Heart right ventricle (tissue), 16 donors: ENCODE measurements at regions not wholly inside any gene's neighbourhood (a gene's known extent, or its start where the extent isn't known, plus 50 kb on each side); places are given as distances from the start of the nearest gene placed in this dataset.

Experiments
- ATAC-seq, 8 donors: fragments of 200-7000 bp; cut with Tn5 transposase; one replicate each; pipeline ENCODE4 v1.9.1; 2020; ENCODE audit warnings: mild to moderate bottlenecking in 8 of 8, moderate library complexity in 8 of 8, moderate number of reproducible peaks in 1 of 8
- DNase-seq, 2 donors: peaks; one replicate each; pipeline ENCODE4 v3.0.0-alpha.2; 2020
- H3K27ac ChIP-seq, 10 donors: fragments of 200-600 bp; sonication (generic) in 2 of 10; one replicate each; pipeline versions ENCODE4 v1.5.0 to v1.8.0; 2020 to 2022; ENCODE audit warnings: mild to moderate bottlenecking in 3 of 10
- H3K27me3 ChIP-seq, 7 donors: fragments of 200-600 bp; one replicate each; pipeline ENCODE4 v1.8.0; 2021 to 2022; ENCODE audit warnings: mild to moderate bottlenecking in 2 of 7
- H3K36me3 ChIP-seq, 9 donors: fragments of 200-600 bp; sonication (generic) in 1 of 9; one replicate each; pipeline versions ENCODE4 v1.5.0 to v1.8.0; 2020 to 2022; ENCODE audit warnings: mild to moderate bottlenecking in 2 of 9
- H3K4me1 ChIP-seq, 9 donors: fragments of 200-600 bp; sonication (generic) in 1 of 9; one replicate each; pipeline versions ENCODE4 v1.5.0 to v1.8.0; 2020 to 2022; ENCODE audit warnings: mild to moderate bottlenecking in 4 of 9
- H3K4me3 ChIP-seq, 10 donors: fragments of 200-600 bp; sonication (generic) in 2 of 10; one replicate each; pipeline versions ENCODE4 v1.5.0 to v1.8.0; 2020 to 2022; ENCODE audit warnings: mild to moderate bottlenecking in 7 of 10, moderate library complexity in 2 of 10
- H3K9me3 ChIP-seq, 11 donors: fragments of 200-600 bp in 10 of 11; sonication (generic) in 2 of 11; one replicate each; pipeline versions ENCODE4 v1.5.0 to v1.8.0; 2013 to 2022; ENCODE audit warnings: mild to moderate bottlenecking in 2 of 11, control low read depth in 1 of 11, moderate library complexity in 1 of 11
- WGBS, 2 donors: extraction: QIAGEN DNeasy Blood & Tissue Kit; methylation state at CpG; one replicate each; pipeline ENCODE4 v1.1.7; 2013; ENCODE audit warnings: inconsistent platforms in 1 of 2; 5-methylcytosine and 5-hydroxymethylcytosine counted together
- intact Hi-C, 10 donors: fragments of 100-400 bp; cut with DNase I; formaldehyde crosslinking; loops; one replicate each; pipeline versions ENCODE4 v1.11.1 to v1.14.2; 2022
- TF ChIP-seq, protein P1 (sequence below), 9 donors: fragments of 200-600 bp; sonication (generic) in 2 of 9; IDR thresholded peaks; one replicate each; pipeline versions ENCODE4 v1.5.0 to v1.8.0; 2021 to 2022; ENCODE audit warnings: antibody characterized with exemption in 9 of 9, mild to moderate bottlenecking in 5 of 9, moderate library complexity in 1 of 9
- donor health status: Arrhythmogenic right ventricular cardiomyopathy.
- donor health status: ischemic (EF 13 %, LVEDD 7.1; RV severe dilation, severe dysfunction).
- donor health status: healthy with polysubstance abuse.
- donor health status: DM: no; HTN: yes; CAD: no.
- donor health status: DM: no; HTN: no; CAD: no.
- donor health status: ischemic (EF 25% LVEDD 6.9; RV normal size, moderate dysfunction).
- donor health status: ischemic (EF 25% LVEDD 5.7; RV mildly dilated, moderate dysfunction).
- donor health status: healthy.
- donor health status: DM: yes; HTN: yes; CAD: no.
- donor health status: Ischemic cardiomyopathy.
- donor health status: ischemic (EF 35%, LVEDD 5.7; RV mildly dilated, moderate dysfunction).
- donor health status: nonischemic (EF 11% LVEDD 7.7; RV severe dilation, severe dysfunction).
- donor health status: DM: yes; HTN: yes; CAD: no.
- donor health status: PGD.
- donor health status: ischemic (EF 29% LVEDD 5.4; RV normal size, mild dysfunction).
- donor health status: nonischemic (EF 23%, LVEDD 6.1; RV moderate dilation, normal function).

DNA sequence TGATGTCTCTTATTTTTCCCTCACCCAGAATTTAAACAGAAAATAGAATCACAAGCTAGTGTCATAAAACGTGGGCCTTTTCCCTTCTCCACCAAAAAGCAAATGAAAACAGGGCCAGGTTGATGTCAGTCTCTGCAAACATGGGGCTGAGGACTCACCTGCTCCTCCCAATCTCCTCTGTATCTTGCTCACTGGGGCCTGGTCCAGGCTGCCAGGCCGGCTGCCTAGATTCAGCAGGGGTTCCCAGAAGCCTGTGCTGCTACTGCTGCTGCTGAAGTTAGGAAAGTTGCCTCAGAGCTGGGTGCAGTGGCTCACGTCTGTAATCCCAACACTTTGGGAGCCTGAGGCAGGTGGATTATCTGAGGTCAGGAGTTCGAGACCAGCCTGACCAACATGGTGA, 84.3 kb downstream of the PCDH1 start:
- ATAC-seq (no peak), DNase-seq (no peak)
- 75 to 79% methylated on average over 4 of the region's 4 CpGs for WGBS, 2 donors
- intact Hi-C loops, result no loop called here
- Histone ChIP-seq H3K36me3 (no peaks in the 10 kb centered on the region), H3K9me3 (no peaks in the 10 kb centered on the region), H3K4me1 (peaks cover 0 to 6% (median 0%) of the 10 kb centered on the region in 9 donors), H3K27me3 (peaks cover 0 to 3% (median 0%) of the 10 kb centered on the region in 7 donors), H3K27ac (no peak overlapping the region), H3K4me3 (no peak overlapping the region)
- TF ChIP-seq, protein P1, sequence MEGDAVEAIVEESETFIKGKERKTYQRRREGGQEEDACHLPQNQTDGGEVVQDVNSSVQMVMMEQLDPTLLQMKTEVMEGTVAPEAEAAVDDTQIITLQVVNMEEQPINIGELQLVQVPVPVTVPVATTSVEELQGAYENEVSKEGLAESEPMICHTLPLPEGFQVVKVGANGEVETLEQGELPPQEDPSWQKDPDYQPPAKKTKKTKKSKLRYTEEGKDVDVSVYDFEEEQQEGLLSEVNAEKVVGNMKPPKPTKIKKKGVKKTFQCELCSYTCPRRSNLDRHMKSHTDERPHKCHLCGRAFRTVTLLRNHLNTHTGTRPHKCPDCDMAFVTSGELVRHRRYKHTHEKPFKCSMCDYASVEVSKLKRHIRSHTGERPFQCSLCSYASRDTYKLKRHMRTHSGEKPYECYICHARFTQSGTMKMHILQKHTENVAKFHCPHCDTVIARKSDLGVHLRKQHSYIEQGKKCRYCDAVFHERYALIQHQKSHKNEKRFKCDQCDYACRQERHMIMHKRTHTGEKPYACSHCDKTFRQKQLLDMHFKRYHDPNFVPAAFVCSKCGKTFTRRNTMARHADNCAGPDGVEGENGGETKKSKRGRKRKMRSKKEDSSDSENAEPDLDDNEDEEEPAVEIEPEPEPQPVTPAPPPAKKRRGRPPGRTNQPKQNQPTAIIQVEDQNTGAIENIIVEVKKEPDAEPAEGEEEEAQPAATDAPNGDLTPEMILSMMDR (IDR thresholded peaks at IDR 0.05), result no peak

DNA sequence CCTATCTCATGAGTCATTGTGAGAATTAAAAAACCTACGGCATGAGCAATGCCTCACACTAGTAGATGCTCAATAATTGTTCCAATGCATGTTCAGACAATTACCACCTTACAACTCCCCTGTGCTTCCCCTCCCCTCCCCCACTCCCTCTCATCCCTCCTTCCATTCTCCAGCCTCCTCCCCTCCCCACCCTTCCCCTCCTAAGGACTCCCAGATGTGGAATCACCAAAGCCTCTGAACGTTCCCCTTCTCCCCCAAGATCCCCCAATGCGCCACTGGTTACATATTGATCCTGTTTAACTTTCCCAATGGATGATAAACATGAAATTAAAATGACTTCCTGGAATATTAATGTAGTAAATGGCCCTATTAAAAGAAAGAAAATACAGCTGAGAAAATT, 84.8 kb downstream of the PCDH1 start:
- Histone ChIP-seq H3K4me1 (peaks cover 0 to 11% (median 0%) of the 10 kb centered on the region in 9 donors), H3K4me3 (no peak overlapping the region), H3K27ac (no peak overlapping the region), H3K27me3 (peaks cover 0 to 3% (median 0%) of the 10 kb centered on the region in 7 donors), H3K9me3 (no peaks in the 10 kb centered on the region), H3K36me3 (no peaks in the 10 kb centered on the region)
- intact Hi-C loops, result no loop called here
- ATAC-seq (no peak), DNase-seq (no peak)
- WGBS, 2 donors, result 83 to 86% methylated on average over 3 of the region's 3 CpGs
- TF ChIP-seq, protein P1 (IDR thresholded peaks at IDR 0.05), result no peak

DNA sequence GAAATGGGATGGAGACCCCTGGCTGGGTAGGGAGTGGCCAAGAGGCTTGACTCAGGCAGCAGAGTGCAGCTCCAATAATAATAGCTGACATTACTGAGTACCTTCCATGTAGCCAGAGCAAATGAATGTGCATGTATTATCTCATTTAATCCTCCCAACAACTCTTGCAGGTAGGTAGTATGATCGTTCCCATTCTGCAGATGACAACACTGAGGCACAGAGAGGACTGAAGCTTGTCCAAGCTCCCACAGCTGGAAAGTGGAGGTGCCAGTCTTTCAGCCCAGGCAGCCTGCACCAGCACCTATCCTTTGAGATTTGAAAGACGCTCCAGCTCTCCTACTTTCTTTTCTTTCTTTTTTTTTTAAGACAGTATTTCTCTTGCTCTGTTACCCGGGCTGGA, 87.6 kb downstream of the PCDH1 start:
- H3K9me3 ChIP-seq, result no peaks in the 10 kb centered on the region
- TF ChIP-seq, protein P1 (IDR thresholded peaks at IDR 0.05), result no peak
- 89% methylated on average over 3 of the region's 3 CpGs for WGBS, 2 donors
- no peak for DNase-seq
- ATAC-seq, result no peak
- no peaks in the 10 kb centered on the region for H3K36me3 ChIP-seq
- peaks cover 0 to 11% (median 0%) of the 10 kb centered on the region in 7 donors for H3K27me3 ChIP-seq
- intact Hi-C loops, result no loop called here
- no peak overlapping the region for H3K27ac ChIP-seq
- peaks cover 0 to 21% (median 0%) of the 10 kb centered on the region in 9 donors for H3K4me1 ChIP-seq
- H3K4me3 ChIP-seq, result no peak overlapping the region

DNA sequence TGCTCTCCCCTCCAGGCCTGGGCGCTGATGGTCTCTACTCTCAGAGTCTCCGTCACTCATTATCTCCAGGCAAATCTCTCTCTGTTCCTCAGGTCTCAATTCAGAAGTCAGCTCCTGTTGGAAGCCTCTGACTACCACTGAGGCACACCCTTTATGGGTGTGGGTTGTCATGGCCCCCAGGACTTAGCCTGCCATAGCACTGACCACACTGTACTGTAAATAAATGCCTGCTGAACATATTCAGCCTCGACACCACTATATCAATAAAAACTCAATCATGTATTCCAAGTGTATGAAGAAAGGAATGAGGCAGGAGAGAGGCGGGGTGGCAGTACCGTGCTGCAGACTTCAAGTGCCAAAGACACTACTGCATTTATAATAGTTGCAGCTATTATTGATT, 88.9 kb downstream of the PCDH1 start:
- WGBS, 2 donors, result 73 to 75% methylated on average over 5 of the region's 5 CpGs
- H3K9me3 ChIP-seq, result no peaks in the 10 kb centered on the region
- no peak for DNase-seq
- peaks cover 0 to 21% (median 0%) of the 10 kb centered on the region in 9 donors for H3K4me1 ChIP-seq
- H3K36me3 ChIP-seq, result no peaks in the 10 kb centered on the region
- H3K27ac ChIP-seq, result no peak overlapping the region
- no peak overlapping the region for H3K4me3 ChIP-seq
- TF ChIP-seq, protein P1 (IDR thresholded peaks at IDR 0.05), result no peak
- intact Hi-C loops, result no loop called here
- ATAC-seq, result no peak
- peaks cover 0 to 15% (median 0%) of the 10 kb centered on the region in 7 donors for H3K27me3 ChIP-seq
